WTC11 (cell line): ENCODE measurements at regions not wholly inside any gene's neighbourhood (a gene's known extent, or its start where the extent isn't known, plus 50 kb on each side); places are given as distances from the start of the nearest gene placed in this dataset.

Experiments used
- ATAC-seq: fragments of 200-7000 bp; cut with Tn5 transposase; 2 replicates; pipeline ENCODE4 v1.10.0; 2021; ENCODE audit warnings: mild to moderate bottlenecking, moderate library complexity
- CTCF ChIA-PET: fragments of 300-600 bp; sonication (Branson Sonifier 250); formaldehyde crosslinking; loops from one replicate; lab custom pipeline; 2021; ENCODE audit warnings: antibody characterized with exemption; lab: Charles Lee
- POLR2A ChIA-PET: fragments of 350-600 bp; sonication (Branson Sonifier 250); formaldehyde crosslinking; loops from one replicate; lab custom pipeline; 2021; ENCODE audit warnings: antibody characterized with exemption; lab: Charles Lee
- DNase-seq: peaks from one replicate; pipeline ENCODE4 v3.0.0; 2021; ENCODE audit warnings: low spot score
- H3K27ac Mint-ChIP-seq: 2 replicates; pipeline ENCODE4 v1.8.0; 2021; ENCODE audit warnings: mixed read lengths
- H3K27me3 Mint-ChIP-seq: 2 replicates; pipeline ENCODE4 v1.8.0; 2021; ENCODE audit warnings: low read depth, mild to moderate bottlenecking, moderate library complexity, mixed read lengths
- H3K36me3 Mint-ChIP-seq: 2 replicates; pipeline ENCODE4 v1.8.0; 2021; ENCODE audit warnings: mixed read lengths
- H3K4me1 Mint-ChIP-seq: 2 replicates; pipeline ENCODE4 v1.8.0; 2022; ENCODE audit warnings: mixed read lengths
- H3K4me3 Mint-ChIP-seq: 2 replicates; pipeline ENCODE4 v1.8.0; 2021; ENCODE audit warnings: mild to moderate bottlenecking, moderate library complexity, mixed read lengths
- H3K9me3 Mint-ChIP-seq: 2 replicates; pipeline ENCODE4 v1.8.0; 2021; ENCODE audit warnings: mixed read lengths
- ATF2 ChIP-seq: sonication (generic); formaldehyde crosslinking; IDR thresholded peaks from 2 replicates; pipeline ENCODE4 v1.8.1; 2022; ENCODE audit warnings: low read depth, missing genetic modification reagents, borderline replicate concordance
- ATF3 ChIP-seq: sonication (generic); formaldehyde crosslinking; conservative IDR thresholded peaks from 2 replicates; pipeline ENCODE4 v1.8.1; 2022; ENCODE audit warnings: mild to moderate bottlenecking, missing genetic modification reagents
- EMX1 ChIP-seq: fragments of 250-450 bp; sonication (Bioruptor Pico); IDR thresholded peaks from 2 replicates; pipeline ENCODE4 v1.8.0; 2021; ENCODE audit warnings: mild to moderate bottlenecking
- FOXP1 ChIP-seq: sonication (generic); formaldehyde crosslinking; IDR thresholded peaks from 2 replicates; pipeline ENCODE4 v1.8.0; 2022; ENCODE audit warnings: missing genetic modification reagents, mild to moderate bottlenecking, moderate library complexity, borderline replicate concordance
- JUN ChIP-seq: sonication (generic); formaldehyde crosslinking; IDR thresholded peaks from 2 replicates; pipeline ENCODE4 v1.8.0; 2023; ENCODE audit warnings: mild to moderate bottlenecking, missing genetic modification reagents
- NFE2L1 ChIP-seq: sonication (generic); formaldehyde crosslinking; IDR thresholded peaks from 2 replicates; pipeline ENCODE4 v1.8.1; 2023; ENCODE audit warnings: missing genetic modification reagents
- SMAD3 ChIP-seq: sonication (generic); formaldehyde crosslinking; IDR thresholded peaks from 2 replicates; pipeline ENCODE4 v1.8.0; 2022; ENCODE audit warnings: missing genetic modification reagents, mild to moderate bottlenecking, borderline replicate concordance
- ZNF138 ChIP-seq: sonication (generic); formaldehyde crosslinking; conservative IDR thresholded peaks from 2 replicates; pipeline ENCODE4 v1.8.1; 2022; ENCODE audit warnings: mild to moderate bottlenecking, moderate library complexity, missing genetic modification reagents
- ZNF423 ChIP-seq: fragments of 250-450 bp; sonication (Bioruptor Pico); IDR thresholded peaks from 2 replicates; pipeline ENCODE4 v2.1.2; 2022; ENCODE audit warnings: mild to moderate bottlenecking, moderate library complexity
- ZNF512 ChIP-seq: sonication (generic); formaldehyde crosslinking; IDR thresholded peaks from 2 replicates; pipeline ENCODE4 v1.8.1; 2022; ENCODE audit warnings: missing genetic modification reagents, borderline replicate concordance
- TF ChIP-seq, protein P1 (sequence below): sonication (generic); formaldehyde crosslinking; IDR thresholded peaks from 2 replicates; pipeline ENCODE4 v1.8.1; 2023; ENCODE audit warnings: mild to moderate bottlenecking, missing genetic modification reagents, borderline replicate concordance
- TF ChIP-seq, protein P2 (sequence below): sonication (generic); formaldehyde crosslinking; IDR thresholded peaks from 2 replicates; pipeline ENCODE4 v1.8.0; 2023; ENCODE audit warnings: missing genetic modification reagents, mild to moderate bottlenecking, borderline replicate concordance
- TF ChIP-seq, protein P3 (sequence below): sonication (generic); formaldehyde crosslinking; IDR thresholded peaks from 2 replicates; pipeline ENCODE4 v1.8.1; 2022; ENCODE audit warnings: mild to moderate bottlenecking, moderate library complexity, missing genetic modification reagents
- TF ChIP-seq, protein P4 (sequence below): fragments of 250-450 bp; sonication (Bioruptor Pico); IDR thresholded peaks from 2 replicates; pipeline ENCODE4 v1.9.0; 2021; ENCODE audit warnings: mild to moderate bottlenecking

DNA sequence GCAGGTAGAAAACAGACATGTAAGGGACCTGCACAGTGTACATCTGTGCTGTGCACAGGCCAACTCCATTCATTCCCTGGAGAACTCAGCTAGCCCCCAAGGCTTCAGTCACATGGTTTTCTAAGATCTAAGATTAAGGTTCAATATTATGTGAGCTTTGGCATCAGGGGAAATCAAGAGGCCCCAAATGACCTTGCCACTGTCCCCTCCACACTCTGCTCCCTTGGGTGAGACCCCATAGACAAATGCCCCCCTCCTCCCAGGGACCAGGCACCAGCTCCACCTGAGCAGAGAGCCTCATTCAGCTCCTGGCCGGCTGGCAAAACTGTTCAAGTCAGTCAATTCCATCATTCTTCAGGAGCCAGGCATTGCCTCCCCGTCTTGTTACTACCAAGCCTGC, 93.6 kb upstream of the TMEM18 start (continued):
- no peak for TF ChIP-seq ZNF512
- TF ChIP-seq NFE2L1 (CRISPR knock-in tag), result no peak
- TF ChIP-seq SMAD3, result no peak
- TF ChIP-seq, protein P1, sequence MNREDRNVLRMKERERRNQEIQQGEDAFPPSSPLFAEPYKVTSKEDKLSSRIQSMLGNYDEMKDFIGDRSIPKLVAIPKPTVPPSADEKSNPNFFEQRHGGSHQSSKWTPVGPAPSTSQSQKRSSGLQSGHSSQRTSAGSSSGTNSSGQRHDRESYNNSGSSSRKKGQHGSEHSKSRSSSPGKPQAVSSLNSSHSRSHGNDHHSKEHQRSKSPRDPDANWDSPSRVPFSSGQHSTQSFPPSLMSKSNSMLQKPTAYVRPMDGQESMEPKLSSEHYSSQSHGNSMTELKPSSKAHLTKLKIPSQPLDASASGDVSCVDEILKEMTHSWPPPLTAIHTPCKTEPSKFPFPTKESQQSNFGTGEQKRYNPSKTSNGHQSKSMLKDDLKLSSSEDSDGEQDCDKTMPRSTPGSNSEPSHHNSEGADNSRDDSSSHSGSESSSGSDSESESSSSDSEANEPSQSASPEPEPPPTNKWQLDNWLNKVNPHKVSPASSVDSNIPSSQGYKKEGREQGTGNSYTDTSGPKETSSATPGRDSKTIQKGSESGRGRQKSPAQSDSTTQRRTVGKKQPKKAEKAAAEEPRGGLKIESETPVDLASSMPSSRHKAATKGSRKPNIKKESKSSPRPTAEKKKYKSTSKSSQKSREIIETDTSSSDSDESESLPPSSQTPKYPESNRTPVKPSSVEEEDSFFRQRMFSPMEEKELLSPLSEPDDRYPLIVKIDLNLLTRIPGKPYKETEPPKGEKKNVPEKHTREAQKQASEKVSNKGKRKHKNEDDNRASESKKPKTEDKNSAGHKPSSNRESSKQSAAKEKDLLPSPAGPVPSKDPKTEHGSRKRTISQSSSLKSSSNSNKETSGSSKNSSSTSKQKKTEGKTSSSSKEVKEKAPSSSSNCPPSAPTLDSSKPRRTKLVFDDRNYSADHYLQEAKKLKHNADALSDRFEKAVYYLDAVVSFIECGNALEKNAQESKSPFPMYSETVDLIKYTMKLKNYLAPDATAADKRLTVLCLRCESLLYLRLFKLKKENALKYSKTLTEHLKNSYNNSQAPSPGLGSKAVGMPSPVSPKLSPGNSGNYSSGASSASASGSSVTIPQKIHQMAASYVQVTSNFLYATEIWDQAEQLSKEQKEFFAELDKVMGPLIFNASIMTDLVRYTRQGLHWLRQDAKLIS (CRISPR knock-in tag), result no peak
- TF ChIP-seq ATF2 (CRISPR knock-in tag), result no peak
- TF ChIP-seq, protein P2, sequence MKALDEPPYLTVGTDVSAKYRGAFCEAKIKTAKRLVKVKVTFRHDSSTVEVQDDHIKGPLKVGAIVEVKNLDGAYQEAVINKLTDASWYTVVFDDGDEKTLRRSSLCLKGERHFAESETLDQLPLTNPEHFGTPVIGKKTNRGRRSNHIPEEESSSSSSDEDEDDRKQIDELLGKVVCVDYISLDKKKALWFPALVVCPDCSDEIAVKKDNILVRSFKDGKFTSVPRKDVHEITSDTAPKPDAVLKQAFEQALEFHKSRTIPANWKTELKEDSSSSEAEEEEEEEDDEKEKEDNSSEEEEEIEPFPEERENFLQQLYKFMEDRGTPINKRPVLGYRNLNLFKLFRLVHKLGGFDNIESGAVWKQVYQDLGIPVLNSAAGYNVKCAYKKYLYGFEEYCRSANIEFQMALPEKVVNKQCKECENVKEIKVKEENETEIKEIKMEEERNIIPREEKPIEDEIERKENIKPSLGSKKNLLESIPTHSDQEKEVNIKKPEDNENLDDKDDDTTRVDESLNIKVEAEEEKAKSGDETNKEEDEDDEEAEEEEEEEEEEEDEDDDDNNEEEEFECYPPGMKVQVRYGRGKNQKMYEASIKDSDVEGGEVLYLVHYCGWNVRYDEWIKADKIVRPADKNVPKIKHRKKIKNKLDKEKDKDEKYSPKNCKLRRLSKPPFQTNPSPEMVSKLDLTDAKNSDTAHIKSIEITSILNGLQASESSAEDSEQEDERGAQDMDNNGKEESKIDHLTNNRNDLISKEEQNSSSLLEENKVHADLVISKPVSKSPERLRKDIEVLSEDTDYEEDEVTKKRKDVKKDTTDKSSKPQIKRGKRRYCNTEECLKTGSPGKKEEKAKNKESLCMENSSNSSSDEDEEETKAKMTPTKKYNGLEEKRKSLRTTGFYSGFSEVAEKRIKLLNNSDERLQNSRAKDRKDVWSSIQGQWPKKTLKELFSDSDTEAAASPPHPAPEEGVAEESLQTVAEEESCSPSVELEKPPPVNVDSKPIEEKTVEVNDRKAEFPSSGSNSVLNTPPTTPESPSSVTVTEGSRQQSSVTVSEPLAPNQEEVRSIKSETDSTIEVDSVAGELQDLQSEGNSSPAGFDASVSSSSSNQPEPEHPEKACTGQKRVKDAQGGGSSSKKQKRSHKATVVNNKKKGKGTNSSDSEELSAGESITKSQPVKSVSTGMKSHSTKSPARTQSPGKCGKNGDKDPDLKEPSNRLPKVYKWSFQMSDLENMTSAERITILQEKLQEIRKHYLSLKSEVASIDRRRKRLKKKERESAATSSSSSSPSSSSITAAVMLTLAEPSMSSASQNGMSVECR (CRISPR knock-in tag), result no peak
- TF ChIP-seq EMX1 (CRISPR knock-in tag), result no peak

DNA sequence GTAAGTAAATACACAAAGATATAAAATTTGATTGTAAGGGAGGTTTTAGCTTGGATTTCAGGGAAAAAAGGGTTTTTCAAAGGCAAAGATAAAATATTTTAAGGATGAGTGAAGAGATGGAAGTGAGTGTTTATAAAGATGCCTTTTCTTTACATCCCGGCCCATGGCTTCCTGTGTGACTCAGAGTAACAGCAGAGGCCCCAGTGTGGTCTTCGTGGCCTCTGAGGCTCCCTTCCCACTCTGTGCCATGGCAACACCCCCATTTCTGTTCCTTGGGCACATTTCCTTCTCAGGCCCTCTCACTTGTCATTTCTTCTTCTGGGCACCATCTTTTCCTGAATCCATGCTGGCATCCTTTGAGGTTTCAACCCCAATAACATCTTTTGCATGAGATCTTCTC, 92.6 kb upstream of the TMEM18 start:
- ATAC-seq (no peak), DNase-seq (no peak)
- Mint-ChIP-seq H3K4me3 (no peak overlapping the region), H3K4me1 (peaks cover 18% of the 10 kb centered on the region), H3K27me3 (peaks cover 19% of the 10 kb centered on the region), H3K27ac (no peak overlapping the region), H3K9me3 (peaks cover 22% of the 10 kb centered on the region), H3K36me3 (peaks cover 6% of the 10 kb centered on the region)
- CTCF ChIA-PET, result no interaction called here
- POLR2A ChIA-PET, result no interaction called here
- TF ChIP-seq ZNF423 (CRISPR knock-in tag), result no peak
- TF ChIP-seq FOXP1, result no peak
- TF ChIP-seq JUN (CRISPR knock-in tag), result no peak
- TF ChIP-seq, protein P3, sequence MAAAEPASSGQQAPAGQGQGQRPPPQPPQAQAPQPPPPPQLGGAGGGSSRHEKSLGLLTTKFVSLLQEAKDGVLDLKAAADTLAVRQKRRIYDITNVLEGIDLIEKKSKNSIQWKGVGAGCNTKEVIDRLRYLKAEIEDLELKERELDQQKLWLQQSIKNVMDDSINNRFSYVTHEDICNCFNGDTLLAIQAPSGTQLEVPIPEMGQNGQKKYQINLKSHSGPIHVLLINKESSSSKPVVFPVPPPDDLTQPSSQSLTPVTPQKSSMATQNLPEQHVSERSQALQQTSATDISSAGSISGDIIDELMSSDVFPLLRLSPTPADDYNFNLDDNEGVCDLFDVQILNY (CRISPR knock-in tag), result no peak
- no peak for TF ChIP-seq ZNF138
- no peak for TF ChIP-seq ATF3 (CRISPR knock-in tag)
- TF ChIP-seq, protein P4, sequence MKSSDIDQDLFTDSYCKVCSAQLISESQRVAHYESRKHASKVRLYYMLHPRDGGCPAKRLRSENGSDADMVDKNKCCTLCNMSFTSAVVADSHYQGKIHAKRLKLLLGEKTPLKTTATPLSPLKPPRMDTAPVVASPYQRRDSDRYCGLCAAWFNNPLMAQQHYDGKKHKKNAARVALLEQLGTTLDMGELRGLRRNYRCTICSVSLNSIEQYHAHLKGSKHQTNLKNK (CRISPR knock-in tag), result no peak
